ENCODE measurements at regions not wholly inside any gene's neighbourhood (a gene's known extent, or its start where the extent isn't known, plus 50 kb on each side); places are given as distances from the start of the nearest gene placed in this dataset.

GRCh38 chr20:60123652-60124051 lies 165.4 kb downstream of the CDH26 start:
- no peak for TF ChIP-seq CTCF (IDR thresholded peaks at IDR 0.05)
- no peak for TF ChIP-seq POLR2A (IDR thresholded peaks at IDR 0.05)
